A673 (cell line): ENCODE measurements at regions not wholly inside any gene's neighbourhood (a gene's known extent, or its start where the extent isn't known, plus 50 kb on each side); places are given as distances from the start of the nearest gene placed in this dataset.

Source experiments
- BruUV-seq: library from RNA; stranded (reverse); fragments of 400-500 nt; replicated peaks from 2 replicates; lab custom pipeline; 2021; lab: Mats Ljungman, UMichigan
- CTCF ChIA-PET: fragments of 300-600 bp; sonication (Branson Sonifier 250); formaldehyde crosslinking; loops from one replicate; lab custom pipeline; 2022; ENCODE audit warnings: antibody characterized with exemption; lab: Charles Lee
- POLR2A ChIA-PET: fragments of 300-600 bp; sonication (Branson Sonifier 250); formaldehyde crosslinking; loops from one replicate; lab custom pipeline; 2022; ENCODE audit warnings: antibody characterized with exemption; ENCODE audit not compliant: low non-redundant PET; lab: Charles Lee
- DNase-seq: peaks from one replicate; pipeline ENCODE4 v3.0.0-alpha.2; 2015; ENCODE audit warnings: low spot score
- H3K27ac ChIP-seq: fragments of 200-600 bp; sonication (generic); 2 replicates; pipeline ENCODE4 v1.5.1; 2016; ENCODE audit warnings: mixed run types, low read depth, mild to moderate bottlenecking, mixed read lengths, antibody characterized with exemption, low read length; ENCODE audit not compliant: poor library complexity, severe bottlenecking
- H3K27me3 ChIP-seq: fragments of 200-600 bp; sonication (generic); replicated peaks from 2 replicates; pipeline ENCODE4 v1.6.1; 2017; ENCODE audit warnings: mixed run types, low read depth, mild to moderate bottlenecking, mixed read lengths, antibody characterized with exemption, low read length; ENCODE audit not compliant: insufficient read depth, poor library complexity
- H3K36me3 ChIP-seq: fragments of 200-600 bp; sonication (generic); 2 replicates; pipeline ENCODE4 v1.6.1; 2016; ENCODE audit warnings: mixed run types, mild to moderate bottlenecking, mixed read lengths, antibody characterized with exemption, low read length; ENCODE audit not compliant: insufficient read depth, poor library complexity, severe bottlenecking
- H3K4me1 ChIP-seq: fragments of 200-600 bp; sonication (generic); 2 replicates; pipeline ENCODE4 v1.6.1; 2017; ENCODE audit warnings: mixed run types, mild to moderate bottlenecking, mixed read lengths, antibody characterized with exemption, low read length; ENCODE audit not compliant: insufficient read depth, poor library complexity, severe bottlenecking
- H3K4me3 ChIP-seq: fragments of 200-600 bp; sonication (generic); 2 replicates; pipeline ENCODE4 v1.5.1; 2016; ENCODE audit warnings: low read depth, mixed run types, mild to moderate bottlenecking, mixed read lengths, low read length; ENCODE audit not compliant: poor library complexity, severe bottlenecking
- H3K9me3 ChIP-seq: fragments of 200-600 bp; sonication (generic); 2 replicates; pipeline ENCODE4 v1.6.1; 2016; ENCODE audit warnings: mixed run types, low read depth, mild to moderate bottlenecking, mixed read lengths, antibody characterized with exemption, low read length; ENCODE audit not compliant: poor library complexity, severe bottlenecking
- CTCF ChIP-seq: fragments of 300-800, 200-600 bp; sonication (generic); conservative IDR thresholded peaks from 2 replicates; pipeline ENCODE4 v1.5.1; 2017; ENCODE audit warnings: low read depth, mild to moderate bottlenecking, antibody characterized with exemption, low read length, moderate library complexity, mixed read lengths
- EZH2 ChIP-seq: fragments of 200-600 bp; sonication (generic); IDR thresholded peaks from 2 replicates; pipeline ENCODE4 v1.6.1; 2017; ENCODE audit warnings: borderline replicate concordance, low read depth, mild to moderate bottlenecking, mixed read lengths, antibody characterized with exemption, low read length; ENCODE audit not compliant: poor library complexity, severe bottlenecking
- intact Hi-C: fragments of 100-400 bp; cut with micrococcal nuclease; formaldehyde crosslinking; loops from one replicate; pipeline ENCODE4 v1.10.0; 2022; ENCODE audit not compliant: unreplicated experiment

- CTCF ChIA-PET = no interaction called here
- no peaks in the 10 kb centered on the region for H3K36me3 ChIP-seq
- no peak overlapping the region for H3K27ac ChIP-seq
- no peaks in the 10 kb centered on the region for H3K27me3 ChIP-seq
- H3K4me1 ChIP-seq = no peaks in the 10 kb centered on the region
- TF ChIP-seq CTCF (no peak), EZH2 (no peak)
- no peaks in the 10 kb centered on the region for H3K9me3 ChIP-seq
- H3K4me3 ChIP-seq = no peak overlapping the region
- no TSS peak for BruUV-seq
- DNase-seq = no peak
- intact Hi-C loops = no loop called here
- POLR2A ChIA-PET = interaction anchor here (0.6 kb wide), 1 partner anchor 1855 kb away, joined by 4 read pairs; no protein-coding TSS in a partner anchor
Observed at GRCh38 chr16:59391617-59392364, 657.7 kb upstream of the GOT2 start.

- DNase-seq = no peak
Observed at GRCh38 chr16:59385959-59386358, 651.8 kb upstream of the GOT2 start.

GRCh38 chr16:59385491-59385890 lies 651.4 kb upstream of the GOT2 start:
- CTCF ChIA-PET = no interaction called here
- POLR2A ChIA-PET = no interaction called here
- DNase-seq = no peak
- no peaks in the 10 kb centered on the region for H3K9me3 ChIP-seq
- no peak overlapping the region for H3K4me3 ChIP-seq
- intact Hi-C loops = no loop called here
- no peak overlapping the region for H3K27ac ChIP-seq
- TF ChIP-seq CTCF (no peak), EZH2 (no peak)
- H3K27me3 ChIP-seq = no peaks in the 10 kb centered on the region
- no peaks in the 10 kb centered on the region for H3K36me3 ChIP-seq
- H3K4me1 ChIP-seq = no peaks in the 10 kb centered on the region
- no TSS peak for BruUV-seq

More at GRCh38 chr16:59385959-59386358, 651.8 kb upstream of the GOT2 start:
- POLR2A ChIA-PET = no interaction called here
- Histone ChIP-seq H3K27me3 (no peaks in the 10 kb centered on the region), H3K4me3 (no peak overlapping the region), H3K9me3 (no peaks in the 10 kb centered on the region), H3K27ac (no peak overlapping the region), H3K4me1 (no peaks in the 10 kb centered on the region), H3K36me3 (no peaks in the 10 kb centered on the region)
- no peak for TF ChIP-seq EZH2
- TF ChIP-seq CTCF = no peak
- no TSS peak for BruUV-seq
- CTCF ChIA-PET = no interaction called here
- intact Hi-C loops = no loop called here
